ENCODE measurements at regions not wholly inside any gene's neighbourhood (a gene's known extent, or its start where the extent isn't known, plus 50 kb on each side); places are given as distances from the start of the nearest gene placed in this dataset. TPM values are rescaled to one million over a fixed set of nuclear protein-coding genes. Genes with fewer than 3 reads are reported as not detected.

DNA sequence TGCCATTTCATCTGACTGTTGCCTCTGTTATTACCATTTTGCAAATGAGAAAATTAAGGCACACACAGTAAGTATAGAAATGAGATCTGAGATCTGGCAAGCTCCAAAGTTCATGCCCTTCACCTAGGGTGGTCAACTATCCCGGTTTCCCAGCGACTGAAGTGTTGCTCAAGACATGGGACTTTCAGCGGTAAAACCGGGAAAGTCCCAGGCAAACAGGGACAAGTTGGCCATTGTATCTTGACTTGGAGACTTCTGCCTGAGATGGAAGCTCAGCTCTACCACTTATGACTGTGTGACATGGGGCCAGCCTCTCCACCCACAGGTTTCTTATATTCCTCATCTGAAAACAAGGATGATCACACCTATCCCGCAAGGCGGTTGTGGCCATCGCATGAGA lies 55.6 kb upstream of the TPM1 start:
- DNase-seq (no peak), ATAC-seq (ENCODE audit: low read depth) (no peak)
- H3K27me3 Mint-ChIP-seq: peaks cover 2% of the 10 kb centered on the region
- H3K9me3 Mint-ChIP-seq: no peaks in the 10 kb centered on the region
- no peak overlapping the region for H3K4me3 Mint-ChIP-seq
- no peaks in the 10 kb centered on the region for H3K36me3 Mint-ChIP-seq
- no peak overlapping the region for H3K27ac Mint-ChIP-seq
- POLR2A ChIA-PET: no interaction called here
- H3K4me1 Mint-ChIP-seq: no peaks in the 10 kb centered on the region

DNA sequence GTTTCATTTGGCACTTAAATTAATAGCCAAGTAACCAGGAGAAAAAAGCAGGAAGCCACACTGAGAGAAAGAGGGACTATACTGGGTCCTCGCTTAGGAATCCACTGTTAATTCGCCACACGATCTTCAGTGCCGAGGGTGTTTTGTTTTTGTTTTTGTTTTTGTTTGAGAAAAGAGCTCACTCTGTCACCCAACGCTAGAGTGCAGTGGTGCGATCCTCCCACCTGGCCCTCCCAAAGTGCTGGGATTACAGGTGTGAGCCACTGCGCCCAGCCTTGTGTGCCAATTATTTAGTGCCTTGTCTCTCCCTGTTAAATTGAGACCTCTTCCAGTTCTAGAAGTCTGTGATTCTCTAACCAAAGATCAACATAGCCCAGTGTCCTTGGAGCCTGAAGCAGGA lies 53.8 kb upstream of the TPM1 start:
- Mint-ChIP-seq H3K27me3 (peaks cover 5% of the 10 kb centered on the region), H3K9me3 (no peaks in the 10 kb centered on the region), H3K36me3 (no peaks in the 10 kb centered on the region), H3K27ac (no peak overlapping the region), H3K4me1 (no peaks in the 10 kb centered on the region), H3K4me3 (no peak overlapping the region)
- ATAC-seq (ENCODE audit: low read depth): no peak
- POLR2A ChIA-PET: no interaction called here
- no peak for DNase-seq

DNA sequence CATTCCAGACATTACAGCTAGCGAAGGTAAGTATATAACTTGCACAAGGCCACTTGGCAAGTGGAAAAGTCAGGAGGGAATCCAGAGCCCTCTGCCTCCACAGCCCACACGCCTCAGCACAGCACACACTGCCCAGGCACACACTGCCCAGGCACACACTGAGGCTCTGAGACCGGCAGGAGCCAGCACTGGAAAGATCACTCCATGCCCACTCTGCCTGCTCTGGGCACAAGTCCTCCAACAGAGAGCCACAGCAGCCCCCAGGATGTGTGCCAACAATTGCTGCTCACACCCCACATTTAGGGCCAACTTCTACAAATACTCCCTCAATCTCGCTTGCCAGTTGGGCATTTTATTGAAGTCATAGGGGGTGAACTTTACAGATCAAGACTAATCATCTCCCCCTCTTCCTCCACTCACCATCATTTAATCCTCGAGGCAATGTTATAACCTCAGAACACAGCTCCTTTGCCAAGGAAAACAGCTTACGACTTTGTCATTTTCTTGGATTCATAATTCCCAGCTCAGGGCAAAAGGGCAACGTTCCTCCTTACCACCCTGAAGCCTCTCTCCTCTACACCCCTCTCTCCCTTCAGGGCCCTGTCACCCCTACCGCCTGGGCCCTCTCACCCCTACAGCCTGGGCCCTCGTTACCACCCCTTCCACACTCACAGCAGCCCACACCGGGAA lies 53.0 kb upstream of the TPM1 start:
- Mint-ChIP-seq H3K27ac (no peak overlapping the region), H3K9me3 (no peaks in the 10 kb centered on the region), H3K36me3 (no peaks in the 10 kb centered on the region), H3K4me3 (no peak overlapping the region), H3K4me1 (no peaks in the 10 kb centered on the region), H3K27me3 (peaks cover 5% of the 10 kb centered on the region)
- DNase-seq: no peak
- POLR2A ChIA-PET: no interaction called here
- no peak for ATAC-seq (ENCODE audit: low read depth)

DNA sequence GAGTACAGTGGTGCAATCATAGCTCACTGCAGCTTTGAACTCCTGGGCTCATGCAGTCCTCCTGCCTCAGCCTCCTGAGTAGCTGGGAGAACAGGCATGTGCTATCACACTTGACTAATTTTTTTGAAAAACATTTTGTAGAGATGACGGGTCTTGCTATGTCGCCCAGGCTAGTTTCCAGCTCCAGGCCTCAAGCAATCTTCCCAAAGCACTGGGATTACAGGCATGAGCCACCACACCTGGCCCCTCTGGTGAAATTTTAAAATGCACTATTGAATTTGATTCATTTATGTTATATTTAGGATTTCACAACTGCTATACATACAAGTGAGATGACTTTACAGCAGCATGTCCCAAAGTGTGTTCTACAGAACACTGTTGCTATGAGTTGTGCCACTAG lies 50.8 kb upstream of the TPM1 start:
- Mint-ChIP-seq H3K36me3 (no peaks in the 10 kb centered on the region), H3K4me3 (no peak overlapping the region), H3K4me1 (no peaks in the 10 kb centered on the region), H3K27ac (no peak overlapping the region), H3K9me3 (no peaks in the 10 kb centered on the region), H3K27me3 (peaks cover 5% of the 10 kb centered on the region)
- POLR2A ChIA-PET: no interaction called here
- no peak for ATAC-seq (ENCODE audit: low read depth)
- DNase-seq: no peak

DNA sequence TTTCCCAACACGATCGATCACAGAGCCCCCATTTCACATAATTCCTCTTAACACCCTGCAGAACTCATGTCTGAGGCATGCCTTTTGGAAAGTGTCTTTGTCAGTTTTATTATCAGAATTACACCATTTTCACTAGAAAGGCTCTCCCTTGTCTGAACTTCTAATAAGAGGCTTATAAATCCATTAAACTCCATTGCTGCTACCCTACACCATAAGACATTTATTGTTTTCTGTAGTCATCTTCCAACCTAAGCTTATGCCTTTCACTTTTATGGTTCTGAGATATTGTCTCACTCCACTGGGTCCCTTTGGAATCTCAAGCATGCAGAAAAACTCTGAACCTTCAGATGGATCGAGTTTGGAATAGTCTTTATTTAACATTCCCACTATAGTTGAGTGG lies 50.2 kb upstream of the TPM1 start:
- H3K27me3 Mint-ChIP-seq: peaks cover 5% of the 10 kb centered on the region
- no peaks in the 10 kb centered on the region for H3K36me3 Mint-ChIP-seq
- H3K4me3 Mint-ChIP-seq: no peak overlapping the region
- POLR2A ChIA-PET: no interaction called here
- no peak for ATAC-seq (ENCODE audit: low read depth)
- H3K9me3 Mint-ChIP-seq: no peaks in the 10 kb centered on the region
- no peak overlapping the region for H3K27ac Mint-ChIP-seq
- H3K4me1 Mint-ChIP-seq: no peaks in the 10 kb centered on the region
- DNase-seq: no peak

Small RNA genes lying in the stretch of these regions (microRNA-seq; reads per million reads assigned to microRNA genes)
- 2.8 reads per million for gene MIR190A
- not detected for gene MIR6085
- gene MIR8067: not detected
